Fibroblast of the conjunctiva (primary cell): ENCODE measurements at regions not wholly inside any gene's neighbourhood (a gene's known extent, or its start where the extent isn't known, plus 50 kb on each side); places are given as distances from the start of the nearest gene placed in this dataset.

Experiments used
- DNase-seq: peaks from one replicate; pipeline ENCODE4 v3.0.0-alpha.2; 2010; ENCODE audit warnings: low read depth

DNA sequence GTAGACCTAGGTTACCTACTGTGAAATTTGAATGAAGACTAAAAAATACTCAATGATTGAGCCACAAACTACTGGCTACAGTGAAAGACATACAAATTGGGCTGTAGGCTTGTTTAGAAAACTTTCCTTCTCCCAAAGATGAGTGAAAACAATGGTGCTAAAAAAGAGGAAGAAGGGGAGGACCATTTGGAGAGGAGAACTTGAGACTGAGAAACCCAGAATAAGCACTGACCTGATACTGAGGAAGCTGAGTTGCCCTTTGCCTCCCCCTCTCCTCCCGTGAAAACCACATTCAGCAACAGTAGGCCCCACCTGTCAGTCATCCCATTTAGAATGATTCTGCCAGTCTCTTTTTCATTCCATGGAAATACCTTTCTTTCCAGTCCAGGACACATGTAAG lies 484.0 kb upstream of the TGFBR2 start:
- DNase-seq = no peak

DNA sequence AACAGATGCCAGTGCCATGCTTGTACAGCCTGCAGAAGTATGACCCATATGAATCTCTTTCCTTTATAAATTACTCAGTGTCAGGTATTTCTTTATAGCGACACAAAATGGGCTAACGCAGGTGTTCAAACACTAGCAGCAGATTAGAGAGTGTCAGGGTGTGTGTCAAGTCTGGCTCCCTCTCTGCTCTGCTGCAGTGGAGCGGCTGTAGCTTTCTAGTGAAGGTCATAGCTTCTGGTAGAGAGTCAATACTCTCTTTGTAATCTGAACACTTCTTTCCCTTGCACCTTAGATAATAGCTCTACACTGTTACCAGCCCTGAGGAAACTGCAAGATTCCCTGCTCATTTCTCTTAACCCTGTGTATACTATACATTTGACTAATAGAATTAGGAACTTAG lies 483.2 kb upstream of the TGFBR2 start:
- no peak for DNase-seq

- no peak for DNase-seq
These were observed 482.6 kb upstream of the TGFBR2 start for GRCh38 chr3:30123755-30124154.

DNA sequence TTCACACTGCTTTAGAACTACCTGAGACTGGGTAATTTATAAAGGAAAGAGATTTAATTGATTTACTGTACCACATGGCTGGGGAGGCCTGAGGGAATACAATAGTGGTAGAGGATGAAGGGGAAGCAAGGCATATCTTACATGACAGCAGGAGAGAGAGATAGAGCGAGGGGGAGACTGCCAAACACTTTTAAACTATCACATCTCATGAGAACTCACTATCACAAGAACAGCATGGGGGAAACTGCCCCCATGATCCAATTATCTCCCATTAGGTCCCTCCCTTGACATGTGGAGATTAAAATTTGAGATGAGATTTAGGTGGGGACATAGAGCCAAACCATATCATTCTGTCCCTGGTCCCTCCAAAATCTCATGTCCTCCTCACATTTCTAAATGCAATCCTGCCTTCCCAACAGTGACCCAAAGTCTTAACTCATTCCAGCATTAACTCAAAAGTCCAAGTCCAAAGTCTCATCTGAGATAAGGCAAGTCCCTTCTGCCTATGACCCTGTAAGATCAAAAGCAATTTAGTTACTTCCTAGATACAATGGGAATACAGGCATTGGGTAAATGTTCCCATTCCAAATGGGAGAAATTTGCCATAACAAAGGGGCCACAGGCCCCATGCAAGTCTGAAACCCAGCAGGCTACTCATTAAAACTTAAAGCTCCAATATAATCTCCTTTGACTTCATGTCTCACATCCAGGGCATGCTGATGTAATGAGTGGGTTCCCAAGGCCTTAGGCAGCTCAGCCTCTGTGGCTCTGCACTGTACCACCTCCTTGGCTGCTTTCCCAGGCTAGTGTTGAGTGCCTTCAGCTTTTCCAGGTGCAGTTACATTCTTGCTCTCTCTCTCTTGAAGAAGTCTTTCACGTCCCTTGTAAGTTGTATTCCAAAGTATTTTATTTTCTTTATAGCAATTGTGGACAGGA lies 481.7 kb upstream of the TGFBR2 start:
- DNase-seq = no peak

DNA sequence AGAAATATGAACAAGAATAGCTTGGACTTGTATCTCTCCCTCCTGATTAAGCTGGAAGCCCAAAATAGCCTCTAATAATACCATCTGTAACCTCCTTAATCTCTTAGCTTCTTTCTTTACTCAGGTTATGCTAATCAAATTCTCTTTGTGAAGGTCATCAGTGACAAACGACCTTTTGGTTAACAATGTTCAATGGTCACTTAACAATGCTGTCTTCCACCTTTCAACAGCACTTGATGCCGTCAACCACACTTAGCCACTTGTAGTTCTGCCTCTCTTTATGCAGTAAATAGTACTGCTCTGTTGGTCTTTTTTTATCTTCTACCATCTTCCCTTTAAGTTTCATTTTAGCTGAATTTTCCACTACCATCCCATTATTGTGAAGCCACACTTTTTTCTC lies 476.6 kb upstream of the TGFBR2 start:
- no peak for DNase-seq

- no peak for DNase-seq
These were observed 476.0 kb upstream of the TGFBR2 start for GRCh38 chr3:30130391-30130790.

DNA sequence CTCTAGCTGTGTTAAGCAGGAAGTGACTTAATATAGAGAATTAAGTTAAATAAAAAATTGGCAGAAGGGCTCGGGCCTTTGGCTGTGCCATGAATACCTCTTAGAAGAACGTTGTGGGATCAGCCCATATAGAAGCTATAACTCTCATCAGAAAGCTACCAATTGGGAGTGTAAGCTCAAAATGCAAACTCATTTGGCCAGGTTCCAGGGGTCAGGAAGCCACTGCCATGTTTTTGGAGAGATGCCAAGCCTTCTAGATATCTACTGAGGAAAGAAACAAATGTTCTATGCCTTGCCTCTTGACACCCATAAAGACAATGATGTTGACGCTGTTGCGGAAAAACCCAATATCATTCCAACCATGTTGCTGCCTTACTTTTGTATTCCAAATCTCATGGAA lies 475.2 kb upstream of the TGFBR2 start:
- no peak for DNase-seq

DNA sequence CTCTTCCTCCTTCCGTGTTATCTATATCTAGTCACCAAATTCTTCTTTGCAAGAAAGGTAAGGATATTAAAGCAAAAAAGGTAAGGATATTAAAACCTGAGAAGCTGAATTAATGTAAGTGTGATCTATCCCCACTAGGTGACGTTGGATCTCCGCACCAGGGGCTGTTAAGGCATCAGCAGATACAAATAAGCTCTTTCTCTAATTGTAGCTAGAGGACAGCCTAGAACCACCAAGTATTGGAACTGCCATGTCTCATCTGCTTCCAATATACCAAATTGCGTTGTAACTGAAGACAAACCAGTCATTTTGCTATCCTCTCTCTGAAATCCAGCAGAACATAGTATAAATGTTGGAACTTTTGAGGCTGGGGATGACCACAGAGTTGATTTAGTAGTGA lies 471.2 kb upstream of the TGFBR2 start:
- DNase-seq = no peak

- DNase-seq = no peak
These were observed 467.1 kb upstream of the TGFBR2 start for GRCh38 chr3:30139283-30139682.

DNA sequence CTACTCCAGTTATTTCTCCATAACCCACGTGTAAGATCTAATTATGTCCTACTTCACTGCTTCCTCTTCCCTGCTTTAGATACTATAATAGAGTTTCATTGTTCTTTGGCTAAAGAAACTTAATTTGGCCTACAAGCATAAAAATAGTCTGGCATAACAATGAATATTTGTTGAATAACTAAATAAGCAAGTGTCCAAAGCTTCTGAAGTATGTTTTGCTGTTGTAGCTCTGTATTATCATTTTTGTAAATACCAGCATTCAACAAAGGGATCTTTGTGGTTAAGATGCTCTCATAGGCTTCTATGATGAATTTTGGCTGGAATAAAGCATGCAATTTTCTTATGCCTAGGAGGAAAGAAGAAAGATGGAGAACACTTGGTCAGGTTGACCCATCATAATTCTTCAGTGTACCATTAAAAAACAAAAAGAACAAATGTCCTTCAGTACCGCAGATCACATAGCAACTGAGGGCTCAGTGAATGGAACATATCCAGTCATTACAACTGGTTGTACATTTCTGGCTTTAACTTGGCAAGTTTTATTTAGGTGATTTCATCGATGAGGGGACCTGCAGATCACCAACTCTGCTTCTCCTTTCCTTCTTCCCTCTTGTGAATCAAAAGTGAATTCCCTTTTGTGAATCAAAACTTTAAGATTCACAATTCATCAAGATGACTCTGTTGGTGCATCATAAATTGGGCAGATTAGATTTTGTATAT lies 465.9 kb upstream of the TGFBR2 start:
- no peak for DNase-seq

DNA sequence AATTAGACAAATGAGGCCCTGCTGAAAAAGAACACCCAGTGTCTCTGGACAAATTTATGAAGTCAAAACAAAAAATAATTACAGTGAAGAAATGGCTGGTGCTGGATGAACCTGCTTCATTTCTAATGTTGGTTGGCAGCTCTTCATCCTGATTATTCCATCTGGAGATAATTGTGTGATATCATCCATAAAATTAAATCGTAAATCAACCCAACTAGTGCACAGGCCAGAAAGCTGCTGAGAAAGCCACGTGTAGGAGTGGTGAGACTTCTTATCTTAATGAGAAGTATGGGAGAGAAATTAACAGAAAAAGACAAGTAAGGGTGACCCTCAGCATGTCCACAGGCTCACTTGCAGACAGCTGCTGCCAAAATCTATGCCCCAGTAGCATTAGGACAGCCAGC lies 465.2 kb upstream of the TGFBR2 start:
- no peak for DNase-seq

- no peak for DNase-seq
These were observed 464.5 kb upstream of the TGFBR2 start for GRCh38 chr3:30141927-30142326.

GRCh38 chr3:30142946-30143345 lies 463.5 kb upstream of the TGFBR2 start:
- no peak for DNase-seq

DNA sequence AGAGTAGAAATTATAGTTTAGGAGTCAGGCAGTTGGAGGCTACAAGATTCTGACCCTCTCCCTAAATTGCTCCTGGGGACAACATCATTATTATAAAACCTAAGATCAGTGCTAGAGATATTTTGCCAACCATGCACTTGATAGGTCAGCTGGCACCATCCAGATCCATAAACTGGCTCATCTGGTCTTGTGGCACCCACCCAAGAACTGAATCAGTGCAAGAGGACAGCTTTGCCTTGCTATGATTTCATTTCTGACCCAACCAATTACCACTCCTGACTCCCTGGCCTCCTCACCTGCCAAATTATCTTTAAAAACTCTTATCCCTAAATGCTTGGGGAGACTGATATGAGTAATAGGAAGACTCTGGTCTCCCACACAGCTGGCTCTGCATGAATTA lies 461.1 kb upstream of the TGFBR2 start:
- no peak for DNase-seq

DNA sequence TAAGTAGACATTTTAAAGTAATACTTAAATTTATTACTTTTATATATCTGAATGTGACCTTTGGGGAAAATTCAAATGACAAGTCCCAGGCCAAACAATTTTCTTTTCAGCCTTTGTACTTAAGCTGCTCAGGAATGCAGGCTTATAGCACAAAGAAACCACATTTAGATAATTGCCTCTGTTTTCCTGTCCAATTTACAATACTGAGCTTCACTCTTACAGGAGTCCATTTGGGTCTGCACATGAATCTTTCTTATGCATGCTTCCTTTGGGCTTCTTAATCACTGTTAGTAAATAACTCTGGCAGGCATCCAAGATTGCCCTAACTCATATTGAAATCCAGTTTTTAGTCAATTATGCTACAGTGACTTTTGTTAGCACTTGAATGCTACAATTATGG lies 459.4 kb upstream of the TGFBR2 start:
- no peak for DNase-seq

DNA sequence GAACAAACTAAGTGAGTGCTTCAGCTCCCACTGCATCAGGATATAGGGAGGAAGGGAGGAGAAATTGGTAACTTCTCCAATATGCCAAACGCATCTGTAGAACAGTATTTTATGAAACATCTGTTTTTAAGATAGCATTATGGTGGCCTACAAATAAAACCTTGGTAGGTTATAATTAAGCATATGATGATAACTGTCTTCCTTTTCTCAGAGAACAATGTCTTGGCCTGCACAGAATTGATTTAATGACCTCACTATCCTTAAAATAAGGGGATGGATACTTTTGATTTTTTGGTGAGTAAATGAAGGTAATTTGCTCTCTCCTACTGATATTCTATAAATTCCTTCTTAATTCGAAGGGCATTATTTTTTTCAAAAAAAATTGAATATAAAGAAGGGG lies 451.5 kb upstream of the TGFBR2 start:
- no peak for DNase-seq

DNA sequence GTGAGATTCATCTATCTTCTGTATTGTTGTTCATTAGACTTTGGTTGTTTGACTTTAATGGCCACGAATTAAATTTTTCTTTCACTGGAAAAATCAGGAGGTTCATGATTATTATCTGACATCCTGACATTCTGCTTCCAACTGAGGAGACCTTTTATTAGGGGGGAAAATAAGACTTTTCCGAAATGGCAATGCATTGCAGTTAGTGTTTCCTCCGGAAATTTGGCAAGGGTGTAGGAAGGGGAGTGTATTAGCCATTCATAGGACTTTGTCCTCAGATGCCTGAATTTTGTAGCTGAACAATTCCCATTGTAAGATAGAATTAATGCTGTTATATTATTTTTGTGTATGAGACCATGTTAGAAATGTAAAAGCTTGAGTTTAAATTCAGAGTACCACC lies 450.6 kb upstream of the TGFBR2 start:
- DNase-seq = no peak

DNA sequence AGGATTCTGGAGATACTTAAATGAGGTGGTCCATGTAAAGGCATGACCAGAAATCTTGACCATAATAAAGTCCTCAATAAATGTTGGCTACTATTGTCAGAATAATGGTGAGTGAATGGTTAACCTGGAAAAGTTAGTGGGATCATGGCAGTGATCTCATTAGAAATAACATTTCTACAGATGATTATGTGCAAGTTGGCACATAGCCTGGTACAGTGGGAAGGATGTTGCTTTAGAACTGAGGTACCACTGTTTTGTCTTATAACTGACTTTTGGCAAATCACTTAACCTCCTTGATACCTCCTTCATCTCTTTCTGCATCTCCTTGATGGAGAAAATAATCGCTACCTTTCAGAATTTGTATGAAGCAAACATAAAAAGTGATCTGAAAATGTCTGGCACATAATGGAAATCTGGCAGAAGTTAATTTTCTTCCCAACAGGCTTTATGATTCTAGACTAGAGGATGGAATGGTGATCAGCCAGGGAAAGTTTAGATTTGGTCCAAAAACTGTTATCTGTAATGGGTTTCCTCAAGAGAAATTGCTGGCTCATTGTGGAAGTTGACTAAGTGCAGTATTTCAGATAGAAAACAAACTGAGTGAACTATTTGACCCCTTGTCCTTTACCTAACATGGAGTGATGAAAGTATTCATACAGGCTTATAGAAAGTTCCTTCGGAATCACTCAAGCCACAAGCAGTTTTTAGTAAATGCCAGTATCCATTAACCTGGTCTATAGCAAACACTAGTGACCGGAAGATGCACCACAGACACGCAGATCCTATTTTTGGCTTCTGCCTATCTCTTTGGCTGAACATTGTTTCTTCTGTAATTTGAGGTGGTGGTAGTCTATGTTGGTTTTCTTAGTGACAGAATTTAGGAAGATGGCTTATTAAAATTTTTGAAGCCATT lies 449.6 kb upstream of the TGFBR2 start:
- DNase-seq = no peak

- peak; percentile 41 for DNase-seq
These were observed 445.0 kb upstream of the TGFBR2 start for GRCh38 chr3:30161375-30161774.

- peak; percentile 32 for DNase-seq
These were observed 443.8 kb upstream of the TGFBR2 start for GRCh38 chr3:30162579-30162978.

- DNase-seq = no peak
These were observed 439.9 kb upstream of the TGFBR2 start for GRCh38 chr3:30166535-30166934.

GRCh38 chr3:30167541-30168011 lies 438.8 kb upstream of the TGFBR2 start:
- no peak for DNase-seq
